GM19452 (cell line): ENCODE measurements at regions not wholly inside any gene's neighbourhood (a gene's known extent, or its start where the extent isn't known, plus 50 kb on each side); places are given as distances from the start of the nearest gene placed in this dataset.

Source experiments
- ATAC-seq: cut with Tn5 transposase; IDR thresholded peaks from one replicate; pipeline ENCODE4 v1.9.1; 2021; ENCODE audit not compliant: unreplicated experiment

DNA sequence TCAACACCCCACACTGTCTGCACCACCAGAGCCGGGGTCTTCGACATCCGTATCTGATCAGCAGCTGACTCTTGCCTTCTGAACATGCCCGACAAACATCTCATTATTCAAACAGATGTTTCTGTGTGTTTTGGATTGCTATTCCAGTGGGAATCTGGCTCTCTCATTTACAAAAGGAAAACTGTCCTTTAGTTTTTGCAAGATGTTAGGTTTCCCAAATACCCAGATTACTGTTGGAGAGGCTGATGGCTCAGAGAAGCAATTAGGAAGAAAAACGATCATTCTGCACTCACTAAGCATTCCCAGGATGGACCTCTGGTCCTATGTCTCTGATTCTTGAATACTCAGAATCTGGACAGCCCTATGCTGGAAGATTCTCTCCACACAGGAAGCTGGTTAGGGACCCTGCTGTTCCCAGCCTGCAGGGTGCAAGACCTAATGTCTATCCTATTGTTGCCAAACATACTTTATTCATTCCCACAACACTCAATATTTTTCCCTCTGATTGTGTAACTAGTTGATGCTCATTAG lies 532.9 kb downstream of the CDH26 start:
- no peak for ATAC-seq

DNA sequence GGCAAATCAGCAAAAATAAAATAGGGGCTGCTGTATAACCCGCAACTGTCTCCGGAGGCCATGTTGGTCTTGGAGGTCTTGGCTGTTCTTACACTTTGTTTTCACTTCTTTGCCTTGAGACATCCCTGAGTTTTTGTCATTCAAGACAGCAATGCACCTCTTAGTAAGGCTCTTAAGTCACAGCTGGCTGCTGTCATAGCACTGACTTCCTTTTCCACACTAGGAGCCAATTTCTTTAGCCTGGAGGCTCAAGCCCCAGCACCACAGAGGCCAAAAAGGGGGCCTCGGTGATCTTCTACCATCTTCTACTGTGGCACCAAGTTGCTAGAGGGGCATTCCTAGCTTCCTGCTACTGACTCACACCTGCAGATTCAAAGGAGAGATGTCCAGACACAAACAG lies 536.3 kb downstream of the CDH26 start:
- no peak for ATAC-seq

DNA sequence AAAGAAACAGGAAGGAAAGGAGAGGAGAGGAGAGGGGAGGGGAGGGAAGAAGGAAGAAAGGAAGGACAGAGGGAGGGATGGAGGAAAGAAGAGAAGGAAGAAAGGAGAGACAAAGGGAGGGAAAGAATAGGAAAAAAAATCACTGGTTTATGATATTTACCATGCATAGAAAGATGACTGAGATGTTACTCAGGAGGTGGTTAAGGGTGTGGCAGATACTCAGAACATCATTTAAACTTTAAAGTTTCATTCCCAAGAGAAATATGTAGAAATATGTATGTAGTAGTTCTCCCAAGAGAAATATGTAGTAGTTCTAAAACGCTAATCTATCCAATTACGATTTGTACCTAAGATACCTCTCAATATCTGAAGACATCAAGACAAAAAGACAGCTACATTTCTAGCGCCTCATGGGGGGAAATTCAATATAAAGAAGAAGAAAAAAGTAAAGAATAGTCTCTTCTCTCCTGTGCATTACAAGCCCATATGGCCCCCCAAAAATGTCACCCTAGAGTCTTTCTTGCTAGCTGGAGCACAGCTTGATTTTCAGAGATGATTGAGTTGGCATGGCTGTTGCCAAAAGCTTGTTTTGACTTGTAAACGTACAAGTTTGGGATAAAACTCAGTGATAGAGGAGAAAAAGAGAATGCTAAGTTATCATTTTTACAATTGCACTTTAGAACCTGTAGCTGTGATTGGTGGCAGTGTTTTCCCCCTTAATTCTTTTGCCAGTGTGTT lies 539.2 kb downstream of the CDH26 start:
- ATAC-seq, result no peak

DNA sequence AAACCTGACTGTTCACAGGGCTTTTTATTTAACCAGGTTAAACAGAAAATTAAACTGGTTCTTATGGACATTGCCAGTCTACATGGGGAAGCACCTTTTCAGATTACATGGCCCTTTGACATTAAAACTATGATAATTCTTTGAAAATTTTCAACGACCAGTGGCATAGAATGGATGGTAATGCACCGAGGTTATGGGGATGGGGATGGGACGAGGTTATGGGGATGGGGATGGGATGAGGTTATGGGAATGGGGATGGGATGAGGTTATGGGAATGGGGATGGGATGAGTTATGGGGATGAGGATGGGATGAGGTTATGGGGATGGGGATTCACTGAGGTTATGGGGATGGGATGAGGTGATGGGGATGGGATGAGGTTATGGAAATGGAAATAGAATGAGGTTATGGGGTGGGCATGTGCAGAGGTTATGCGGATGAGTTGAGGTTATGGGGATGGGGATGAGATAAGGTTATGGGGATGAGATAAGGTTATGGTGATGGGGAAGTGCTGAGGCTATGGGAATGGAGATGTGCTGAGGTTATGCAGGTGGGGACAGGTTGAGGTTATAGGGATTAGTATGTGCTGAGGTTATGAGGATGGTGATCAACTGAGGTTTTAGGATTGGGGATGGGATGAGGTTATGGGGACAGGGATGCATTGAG lies 541.9 kb downstream of the CDH26 start:
- no peak for ATAC-seq

DNA sequence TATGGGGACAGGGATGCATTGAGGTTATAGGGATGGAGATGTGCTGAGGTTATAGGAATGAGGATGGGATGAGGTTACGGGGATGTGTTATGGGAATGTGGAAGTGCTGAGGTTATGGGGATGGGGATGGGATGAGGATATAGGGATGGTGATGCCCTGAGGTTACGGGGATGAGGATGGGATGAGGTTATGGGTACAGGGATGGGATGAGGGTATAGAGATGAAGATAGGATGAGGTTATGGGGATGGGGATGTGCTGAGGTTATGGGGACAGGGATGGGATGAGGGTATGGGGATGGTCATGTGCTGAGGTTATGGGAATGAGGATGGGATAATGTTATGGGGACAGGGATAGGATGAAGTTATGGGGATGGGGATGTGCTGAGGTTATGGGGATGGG lies 542.8 kb downstream of the CDH26 start:
- no peak for ATAC-seq

DNA sequence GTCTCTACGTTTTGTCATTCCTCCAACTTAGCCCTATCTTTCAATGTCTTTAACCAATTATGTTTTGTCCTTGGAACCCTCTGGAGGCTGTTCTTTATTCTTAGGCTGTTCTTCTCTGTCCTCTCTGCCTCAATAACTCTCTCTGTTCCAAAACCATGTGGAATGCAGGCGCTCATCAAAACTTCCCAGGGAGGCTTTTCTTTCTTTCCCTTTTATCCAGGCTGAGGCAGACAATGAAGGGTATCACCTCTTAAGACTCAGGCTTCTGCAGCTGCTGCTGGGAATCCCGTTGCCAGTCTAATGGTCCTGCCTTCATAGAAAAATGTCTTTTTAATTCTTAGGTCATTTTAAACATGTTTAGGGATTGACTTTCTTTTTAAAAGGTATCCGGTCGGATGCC lies 544.7 kb downstream of the CDH26 start:
- ATAC-seq, result no peak

DNA sequence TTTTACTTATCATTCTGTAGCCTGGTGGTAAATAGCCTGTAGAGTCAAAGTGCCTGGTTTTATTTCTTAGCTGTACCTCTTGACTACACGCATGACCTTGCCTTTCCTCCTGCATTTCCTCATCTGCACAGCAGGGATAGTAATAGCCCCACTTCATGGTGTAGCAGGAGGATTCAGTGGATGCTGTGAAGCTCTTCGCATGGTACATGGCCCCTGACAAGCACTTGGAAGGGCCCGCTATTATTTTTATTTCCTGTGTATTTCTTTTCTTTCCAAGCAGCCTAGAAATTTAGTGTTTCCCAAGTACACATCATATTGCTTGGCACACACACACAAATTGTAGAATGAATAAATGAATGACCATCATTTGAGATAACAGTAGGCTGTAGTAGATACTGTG lies 547.2 kb downstream of the CDH26 start:
- ATAC-seq, result no peak

DNA sequence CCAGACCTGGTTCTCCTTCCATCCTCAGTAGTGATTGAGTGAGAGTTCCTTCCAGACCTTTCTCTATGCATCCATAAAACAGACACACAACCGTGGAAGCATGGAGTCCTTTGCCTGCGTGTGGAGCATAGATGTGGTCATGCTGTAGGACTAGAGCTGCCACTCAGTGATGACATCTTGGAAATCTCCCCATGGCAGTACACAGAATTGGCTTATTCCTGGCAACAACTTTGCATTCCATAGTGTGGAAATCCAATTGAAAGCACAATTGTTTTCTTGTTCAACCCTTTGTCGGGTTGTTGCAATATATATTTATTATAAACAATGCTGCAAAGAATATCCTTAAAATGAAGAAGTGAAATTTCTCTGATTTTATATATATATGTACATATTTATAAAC lies 547.8 kb downstream of the CDH26 start:
- ATAC-seq, result no peak

DNA sequence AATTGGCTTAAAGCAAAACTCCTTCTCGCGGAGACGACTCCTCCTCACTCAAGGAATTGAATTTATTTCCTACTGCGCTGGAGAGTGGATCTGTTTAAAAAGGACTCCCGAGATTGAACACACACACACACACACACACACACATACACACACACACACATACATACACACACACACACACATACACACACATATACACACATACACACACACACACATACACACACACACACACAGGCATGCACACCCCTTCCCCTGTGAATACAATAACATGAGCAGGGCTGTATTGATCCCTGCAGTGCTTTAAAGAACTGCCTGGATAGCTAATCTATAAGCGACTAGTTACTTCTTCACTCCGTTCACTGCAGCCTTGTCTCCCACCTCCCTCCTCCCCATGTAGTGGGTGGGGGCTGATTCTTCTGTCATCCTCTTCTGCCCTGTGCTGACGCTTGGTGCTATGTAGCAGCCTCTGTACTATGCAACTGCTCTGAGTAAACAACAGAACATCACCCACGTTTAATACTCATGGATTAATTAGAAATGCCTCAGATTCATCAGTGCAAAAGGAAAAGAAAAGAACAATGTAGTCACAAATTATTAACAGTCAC lies 549.0 kb downstream of the CDH26 start:
- no peak for ATAC-seq

DNA sequence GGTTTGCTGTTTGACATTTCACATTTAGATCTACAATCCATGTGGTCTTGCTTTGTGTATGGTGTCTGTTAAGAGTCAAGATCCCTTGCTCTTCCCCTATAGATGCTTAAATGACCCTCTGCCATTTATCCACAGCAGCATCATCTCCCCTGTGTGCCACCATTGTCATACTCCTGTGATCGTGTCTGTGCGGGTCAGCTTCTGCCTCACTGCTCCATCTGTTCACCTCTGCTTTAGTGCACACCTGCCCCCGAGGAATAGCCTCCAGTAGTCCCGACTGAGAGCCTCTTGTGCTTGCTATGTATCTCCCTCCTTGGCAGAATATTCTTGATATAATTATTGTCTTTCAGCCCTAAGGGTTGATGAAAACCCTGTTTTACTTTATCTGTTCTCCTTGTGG lies 551.2 kb downstream of the CDH26 start:
- no peak for ATAC-seq

DNA sequence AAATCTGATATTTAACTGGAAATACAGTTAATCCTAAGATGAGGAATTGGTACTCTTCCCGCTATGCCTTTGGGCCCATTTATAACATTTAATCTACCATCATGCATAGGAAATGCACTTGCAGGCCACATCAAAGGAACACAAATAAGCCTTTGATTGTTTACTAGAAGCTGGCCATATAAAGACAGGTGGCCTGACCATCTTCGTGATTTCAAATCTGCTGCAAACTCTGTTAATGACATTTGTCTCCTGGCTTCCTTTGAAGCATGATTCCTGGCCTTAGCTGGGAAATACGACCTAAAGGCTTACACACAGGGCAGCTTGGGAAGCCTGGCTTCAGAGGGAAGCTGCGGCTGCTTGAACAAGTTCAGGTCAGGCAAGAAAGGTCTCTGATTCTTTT lies 552.1 kb downstream of the CDH26 start:
- ATAC-seq, result no peak

DNA sequence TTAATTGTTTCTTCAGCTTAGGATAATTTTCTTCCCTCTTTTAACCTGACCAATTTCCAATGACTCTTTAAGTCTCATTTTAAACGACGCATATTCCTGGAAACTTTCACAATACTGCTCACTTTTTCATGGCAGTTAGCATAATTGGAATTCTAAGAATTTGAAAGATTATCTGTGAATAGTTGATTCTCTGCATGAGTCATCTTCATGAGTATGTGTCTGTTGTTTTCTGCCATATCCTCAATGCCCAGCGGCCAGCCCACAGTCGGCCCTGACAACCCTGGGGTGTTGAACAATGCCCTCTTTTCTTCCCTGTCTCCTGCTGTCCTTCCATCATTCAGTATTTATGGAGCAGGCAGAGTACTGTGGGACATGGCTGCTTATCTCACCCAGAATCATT lies 554.2 kb downstream of the CDH26 start:
- ATAC-seq, result no peak

DNA sequence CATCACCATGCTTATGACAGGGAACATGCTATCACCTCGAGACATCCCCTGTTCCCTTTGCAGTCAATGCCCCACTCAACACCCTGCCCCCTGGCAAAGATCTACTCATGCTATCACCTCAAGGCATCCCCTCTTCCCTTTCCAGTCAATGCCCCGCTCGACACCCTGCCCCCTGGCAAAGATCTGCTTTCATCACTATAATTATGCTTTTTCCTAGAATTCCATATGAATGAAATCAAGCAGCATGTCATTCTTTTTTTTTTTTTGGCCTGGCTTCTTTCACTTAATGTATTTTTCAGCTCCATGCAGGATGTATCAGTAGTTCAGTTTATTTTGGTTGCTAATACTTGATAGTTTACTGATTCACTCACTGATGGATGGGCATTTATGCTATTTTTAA lies 554.9 kb downstream of the CDH26 start:
- ATAC-seq, result no peak

DNA sequence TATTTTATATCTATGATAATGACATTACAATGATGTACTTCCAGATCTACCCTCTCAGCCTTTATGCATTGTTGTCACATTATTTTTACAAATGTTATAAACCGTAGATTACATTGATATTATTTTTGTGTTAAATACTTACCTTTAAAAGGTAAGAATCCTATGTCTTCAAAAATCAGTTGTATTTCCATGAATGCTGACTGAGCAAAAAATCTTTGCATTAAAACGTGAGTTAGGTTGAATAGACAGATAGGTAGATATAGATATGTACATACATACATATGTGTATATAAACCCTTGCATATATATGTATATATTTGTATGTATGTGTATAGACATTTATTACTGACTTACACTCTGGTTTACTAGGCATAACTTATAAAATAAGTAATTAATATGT lies 558.2 kb downstream of the CDH26 start:
- ATAC-seq, result no peak

DNA sequence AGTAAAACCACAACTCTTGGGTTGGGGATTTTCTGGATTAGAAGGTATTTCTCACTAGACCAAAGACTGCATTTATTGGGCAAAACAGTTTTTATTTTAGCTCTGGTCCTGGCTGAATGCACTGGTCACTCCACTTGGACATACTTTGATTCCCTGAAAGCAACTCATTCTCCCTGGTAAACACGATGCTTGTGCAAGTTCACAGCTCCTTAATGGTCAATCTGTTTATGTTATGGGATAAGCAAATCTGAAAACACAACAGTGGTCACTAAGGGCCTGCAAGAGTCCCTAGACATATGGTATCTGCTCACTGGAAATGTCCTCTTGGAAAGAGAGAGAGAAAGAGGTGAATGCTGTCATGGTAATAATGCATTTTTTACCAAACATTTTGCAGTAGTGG lies 559.8 kb downstream of the CDH26 start:
- no peak for ATAC-seq

DNA sequence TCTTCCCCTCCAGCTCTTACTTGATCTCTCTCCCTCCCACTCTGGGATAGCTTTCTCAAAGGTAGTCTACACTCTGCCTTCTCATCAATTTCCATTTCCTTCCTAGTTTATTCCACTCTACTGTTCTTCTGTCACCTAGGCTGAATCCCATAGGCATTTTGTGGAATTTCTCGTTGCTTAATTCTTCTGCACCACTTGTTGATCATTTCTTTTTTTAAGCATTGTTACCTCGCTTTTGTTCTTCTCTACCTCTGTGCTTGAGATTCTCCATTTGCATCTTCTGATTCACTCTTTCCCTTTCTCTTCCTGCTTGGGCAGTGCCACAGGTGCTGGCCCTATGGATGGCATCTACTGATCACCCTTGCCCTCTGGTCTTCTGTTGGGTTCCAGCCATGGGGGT lies 567.2 kb downstream of the CDH26 start:
- no peak for ATAC-seq

DNA sequence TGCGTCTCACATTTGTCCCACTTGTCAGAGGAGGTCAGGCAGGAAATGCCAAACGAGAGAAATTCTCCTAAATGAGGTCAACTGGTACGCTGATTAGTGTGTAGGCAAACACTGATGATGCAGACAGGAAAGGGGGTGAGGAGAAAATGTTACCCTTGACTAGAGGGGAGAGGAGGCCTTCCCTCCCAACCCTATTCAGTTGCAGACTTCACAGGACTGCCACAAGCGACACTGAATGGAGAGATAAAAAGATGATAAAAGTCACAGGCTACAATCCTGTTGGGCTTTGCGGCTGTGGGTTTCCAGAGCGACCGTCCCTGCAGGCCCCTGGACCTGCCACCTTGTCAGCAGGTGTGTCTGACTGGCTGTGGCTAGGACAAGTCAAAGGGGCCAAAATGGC lies 569.4 kb downstream of the CDH26 start:
- ATAC-seq, result no peak

DNA sequence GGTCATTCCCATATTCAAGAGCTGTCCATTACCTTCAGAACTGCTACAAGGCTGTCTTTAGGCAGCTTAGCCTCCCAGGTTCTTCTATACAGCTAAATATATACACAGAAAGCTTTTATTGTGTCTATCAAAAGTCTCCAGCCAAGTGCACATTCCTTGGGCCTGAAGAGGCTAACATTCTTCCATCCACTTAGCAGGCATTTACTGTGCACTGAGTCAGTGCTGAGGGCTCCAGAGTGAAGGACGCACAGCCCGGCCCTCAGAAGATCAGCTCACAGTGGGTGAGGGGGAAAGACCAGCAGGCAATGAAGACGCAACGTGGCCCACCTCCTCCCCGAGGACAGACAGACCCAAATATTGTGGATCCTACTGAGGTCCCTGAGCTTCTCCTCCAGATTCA lies 569.9 kb downstream of the CDH26 start:
- no peak for ATAC-seq

DNA sequence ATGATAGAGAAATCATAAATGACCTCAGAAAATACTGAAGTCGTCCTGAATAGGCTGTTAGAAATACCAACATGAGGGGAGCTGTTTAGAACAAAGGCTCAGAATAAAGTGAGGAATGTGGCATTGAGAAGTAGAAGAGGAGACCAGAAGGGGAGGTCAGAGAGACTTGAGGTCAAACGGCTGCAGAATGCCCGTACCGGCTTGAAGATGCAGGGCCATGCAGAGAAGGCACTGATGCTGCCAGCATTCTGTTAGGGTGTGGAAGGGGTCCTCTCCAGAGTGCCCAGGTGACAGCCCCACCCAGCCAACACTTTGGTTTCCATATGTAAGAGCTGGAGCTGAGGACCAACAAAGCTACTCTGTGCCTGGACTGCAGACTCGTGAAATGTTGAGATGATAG lies 570.9 kb downstream of the CDH26 start:
- ATAC-seq, result no peak

DNA sequence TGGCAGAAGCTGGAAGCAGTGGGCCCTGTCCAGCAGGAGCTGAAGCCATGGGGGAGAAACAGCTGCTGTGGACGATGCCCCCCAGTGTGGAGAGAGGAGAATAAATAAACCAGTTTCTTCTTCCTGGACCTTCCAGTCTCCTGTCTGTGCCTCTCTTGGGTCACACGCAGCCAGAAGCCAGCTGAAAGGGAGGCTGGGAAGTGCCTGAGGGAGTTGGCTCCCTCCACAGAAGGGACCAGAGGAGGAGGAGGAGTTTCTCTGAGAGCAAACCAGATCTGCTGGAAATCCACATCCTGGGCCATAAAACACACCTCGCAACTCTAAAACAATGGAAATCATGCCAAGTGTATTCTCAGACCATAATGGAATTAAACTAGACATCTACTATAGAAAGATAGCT lies 577.0 kb downstream of the CDH26 start:
- no peak for ATAC-seq

DNA sequence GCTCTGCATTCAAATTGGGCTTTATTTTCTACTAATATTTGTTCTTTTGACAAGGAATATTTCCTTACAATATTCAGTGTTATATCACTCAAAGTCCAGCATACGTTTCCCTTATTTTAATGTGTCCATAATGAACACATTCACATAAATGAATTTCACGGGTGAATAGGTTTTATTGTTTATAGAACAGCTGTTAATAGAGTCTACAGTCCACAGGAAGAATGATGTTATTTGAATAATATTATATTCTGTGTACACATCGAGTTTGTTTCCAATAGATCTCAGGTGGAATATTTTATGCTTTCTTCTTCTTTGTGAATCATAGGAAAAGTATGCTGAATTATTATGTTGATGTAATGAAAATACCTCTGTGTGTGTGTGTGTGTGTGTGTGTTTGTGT lies 582.4 kb downstream of the CDH26 start:
- ATAC-seq, result no peak

DNA sequence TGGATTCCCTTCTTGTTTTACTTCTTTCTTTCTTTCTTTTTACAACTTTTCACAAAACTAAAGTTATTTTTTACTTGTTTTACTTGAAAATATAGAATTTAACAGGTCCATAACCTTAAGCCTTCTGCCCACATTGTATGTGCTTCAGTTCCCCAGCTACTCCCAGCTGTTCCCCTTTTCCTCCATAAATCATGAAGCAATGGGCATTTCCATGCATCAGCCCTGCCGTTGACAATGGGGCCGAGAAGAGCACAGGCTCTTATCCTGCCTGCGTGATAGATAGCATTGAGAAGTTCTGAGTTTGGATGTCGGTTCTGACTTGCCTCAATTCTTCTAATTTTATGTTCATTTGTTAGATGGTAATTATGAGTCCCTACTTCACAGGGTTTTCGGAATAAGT lies 583.8 kb downstream of the CDH26 start:
- no peak for ATAC-seq
